Renal cortex interstitium (tissue), 11 donors: ENCODE measurements at regions not wholly inside any gene's neighbourhood (a gene's known extent, or its start where the extent isn't known, plus 50 kb on each side); places are given as distances from the start of the nearest gene placed in this dataset.

Source experiments
- DNase-seq, 11 donors: peaks; one replicate each; pipeline ENCODE4 v3.0.0-alpha.2; 2013; ENCODE audit warnings: low read depth in 9 of 11, low spot score in 4 of 11; ENCODE audit errors: extremely low read depth in 1 of 11

DNA sequence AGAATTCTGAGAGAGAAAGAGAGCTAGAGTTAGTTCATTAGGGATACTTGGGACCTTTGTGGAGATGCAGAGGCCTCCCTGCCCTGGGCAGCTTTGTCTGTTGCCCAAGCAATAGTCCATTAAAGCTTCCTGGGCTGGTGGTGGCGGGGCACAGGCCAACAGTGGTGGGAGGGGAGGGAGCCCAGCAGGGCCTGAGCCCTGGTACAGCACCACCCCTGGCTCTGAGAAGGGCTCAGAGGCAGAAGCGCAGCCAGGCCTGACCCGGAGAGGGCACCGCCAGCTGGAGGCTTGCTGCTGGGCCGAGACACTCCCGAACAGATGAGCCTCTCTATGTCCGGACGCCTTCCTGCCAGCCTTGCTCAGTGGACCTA lies 65.3 kb downstream of the EFNB1 start:
- no peak for DNase-seq

DNA sequence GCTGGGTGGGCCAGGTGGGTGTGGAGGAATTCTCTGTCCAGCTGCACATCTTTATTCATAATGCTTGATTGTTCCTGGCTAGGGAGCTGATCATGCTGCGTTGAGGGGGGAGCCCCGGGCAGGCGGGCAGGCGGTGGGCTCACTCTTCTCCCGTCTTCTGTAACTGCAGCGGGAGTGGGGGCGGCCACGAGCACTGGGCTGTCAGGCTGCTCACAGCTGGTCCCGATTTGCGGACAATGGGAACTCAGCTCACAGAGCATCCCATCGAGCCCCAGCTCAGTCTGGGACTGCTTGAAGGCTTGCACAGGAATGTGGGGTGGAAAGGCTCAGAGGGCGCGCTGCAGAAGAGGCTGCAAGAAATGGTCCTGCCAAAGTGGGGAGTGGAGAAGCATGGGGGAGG lies 63.8 kb downstream of the EFNB1 start:
- DNase-seq: no peak

DNA sequence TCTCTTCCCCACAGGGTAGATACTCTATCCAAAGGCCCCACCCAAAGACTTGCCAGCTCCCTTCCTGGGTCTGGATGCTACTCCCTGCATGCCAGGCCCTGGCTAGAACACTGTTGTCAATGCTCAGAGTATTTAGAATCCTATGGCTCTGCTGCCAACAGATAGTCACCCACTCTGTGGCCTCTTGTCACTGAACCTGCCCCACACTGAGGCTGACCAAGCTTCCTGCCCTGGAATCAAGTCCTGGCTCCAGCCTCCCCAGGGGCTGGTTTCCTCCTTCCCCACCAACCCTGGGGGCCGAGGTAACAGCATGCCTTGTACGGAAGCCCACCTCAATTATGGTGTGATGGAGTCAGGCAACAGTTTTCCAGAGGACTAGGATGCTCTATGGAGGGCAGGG lies 63.3 kb downstream of the EFNB1 start:
- DNase-seq: no peak
